HFFc6 (cell line): ENCODE measurements at regions not wholly inside any gene's neighbourhood (a gene's known extent, or its start where the extent isn't known, plus 50 kb on each side); places are given as distances from the start of the nearest gene placed in this dataset.
A peak's percentile ranks its signal among the peaks of the same experiment; 100 is the strongest.

ENCODE experiments used
- DNase-seq: peaks from one replicate; pipeline ENCODE4 v3.0.0-alpha.2; 2018
- H3K27ac Mint-ChIP-seq: 2 replicates; pipeline ENCODE4 v1.8.0; 2020; ENCODE audit warnings: mild to moderate bottlenecking, mixed read lengths
- H3K27me3 Mint-ChIP-seq: 2 replicates; pipeline ENCODE4 v1.8.0; 2021; ENCODE audit warnings: mild to moderate bottlenecking, moderate library complexity, mixed read lengths; ENCODE audit not compliant: insufficient read depth
- H3K36me3 Mint-ChIP-seq: 2 replicates; pipeline ENCODE4 v1.8.0; 2021; ENCODE audit warnings: low read depth, mixed read lengths
- H3K4me1 Mint-ChIP-seq: 2 replicates; pipeline ENCODE4 v1.8.0; 2020; ENCODE audit warnings: low read depth, mixed read lengths
- H3K4me3 Mint-ChIP-seq: 2 replicates; pipeline ENCODE4 v1.8.0; 2020; ENCODE audit warnings: mild to moderate bottlenecking, moderate library complexity, mixed read lengths
- H3K9me3 Mint-ChIP-seq: 2 replicates; pipeline ENCODE4 v1.8.0; 2020; ENCODE audit warnings: mild to moderate bottlenecking, mixed read lengths
- CTCF ChIP-seq: fragments of 200-600 bp; sonication (generic); IDR thresholded peaks from 2 replicates; pipeline ENCODE4 v1.5.0; 2021; ENCODE audit warnings: antibody characterized with exemption, mild to moderate bottlenecking

- Mint-ChIP-seq H3K4me1 (peaks cover 38% of the 10 kb centered on the region), H3K27me3 (peaks cover 1% of the 10 kb centered on the region), H3K4me3 (no peak overlapping the region), H3K9me3 (no peaks in the 10 kb centered on the region), H3K36me3 (peaks cover 11% of the 10 kb centered on the region; the same call in 1 of the 2 replicates), H3K27ac (no peak overlapping the region)
- DNase-seq, result no peak
- no peak for TF ChIP-seq CTCF
These were observed 62.8 kb upstream of the DOCK9 start for GRCh38 chr13:99040536-99041131.

- no peak overlapping the region for H3K27ac Mint-ChIP-seq
- no peak for TF ChIP-seq CTCF
- peaks cover 1% of the 10 kb centered on the region for H3K27me3 Mint-ChIP-seq
- H3K9me3 Mint-ChIP-seq, result no peaks in the 10 kb centered on the region
- no peak overlapping the region for H3K4me3 Mint-ChIP-seq
- H3K4me1 Mint-ChIP-seq, result peaks cover 45% of the 10 kb centered on the region
- peaks cover 11% of the 10 kb centered on the region; the same call in 1 of the 2 replicates for H3K36me3 Mint-ChIP-seq
- no peak for DNase-seq
These were observed 63.5 kb upstream of the DOCK9 start for GRCh38 chr13:99041337-99041736.

- no peak for TF ChIP-seq CTCF
- H3K4me1 Mint-ChIP-seq, result peaks cover 49% of the 10 kb centered on the region
- H3K27me3 Mint-ChIP-seq, result peaks cover 1% of the 10 kb centered on the region
- no peak overlapping the region for H3K27ac Mint-ChIP-seq
- peaks cover 11% of the 10 kb centered on the region; the same call in 1 of the 2 replicates for H3K36me3 Mint-ChIP-seq
- H3K4me3 Mint-ChIP-seq, result no peak overlapping the region
- DNase-seq, result no peak
- no peaks in the 10 kb centered on the region for H3K9me3 Mint-ChIP-seq
These were observed 63.9 kb upstream of the DOCK9 start for GRCh38 chr13:99041788-99042187.

DNA sequence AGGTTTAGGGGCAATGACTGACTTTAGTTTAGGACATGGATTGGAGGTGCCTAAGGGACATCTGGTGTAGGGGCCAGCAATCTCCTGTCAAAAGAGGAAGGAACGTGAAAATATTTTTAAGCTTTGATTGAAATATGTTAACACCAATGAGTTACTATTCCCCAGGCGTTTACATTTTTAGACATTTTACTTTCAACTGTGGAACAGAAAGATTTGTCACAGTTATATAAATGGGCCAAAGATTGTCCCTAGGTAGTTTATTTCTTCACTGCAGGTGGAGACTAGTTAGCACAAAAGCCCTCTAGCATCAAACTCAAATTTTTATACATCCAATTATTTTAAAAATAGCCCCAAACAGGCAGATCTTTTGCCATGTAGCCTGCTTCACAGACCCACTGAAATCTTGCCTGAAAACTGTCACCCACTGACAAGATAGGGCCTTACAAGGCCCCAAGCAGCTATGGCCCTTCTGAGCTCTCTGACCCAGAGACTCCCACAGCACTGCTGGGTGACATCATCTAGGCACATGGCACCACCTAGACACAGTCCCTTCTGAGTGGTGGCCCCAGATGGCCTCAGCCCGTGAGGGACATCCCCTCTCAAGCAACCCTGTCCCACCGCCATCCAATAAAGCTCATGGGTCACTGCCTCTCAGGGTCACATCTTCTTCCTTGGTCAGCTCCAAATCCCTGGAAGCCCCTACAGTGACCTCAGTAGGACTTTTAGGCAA lies 64.8 kb upstream of the DOCK9 start:
- Mint-ChIP-seq H3K27ac (no peak overlapping the region), H3K36me3 (peaks cover 11% of the 10 kb centered on the region; the same call in 1 of the 2 replicates), H3K4me1 (peaks cover 54% of the 10 kb centered on the region), H3K9me3 (no peaks in the 10 kb centered on the region), H3K4me3 (no peak overlapping the region), H3K27me3 (peaks cover 1% of the 10 kb centered on the region)
- no peak for TF ChIP-seq CTCF
- no peak for DNase-seq

DNA sequence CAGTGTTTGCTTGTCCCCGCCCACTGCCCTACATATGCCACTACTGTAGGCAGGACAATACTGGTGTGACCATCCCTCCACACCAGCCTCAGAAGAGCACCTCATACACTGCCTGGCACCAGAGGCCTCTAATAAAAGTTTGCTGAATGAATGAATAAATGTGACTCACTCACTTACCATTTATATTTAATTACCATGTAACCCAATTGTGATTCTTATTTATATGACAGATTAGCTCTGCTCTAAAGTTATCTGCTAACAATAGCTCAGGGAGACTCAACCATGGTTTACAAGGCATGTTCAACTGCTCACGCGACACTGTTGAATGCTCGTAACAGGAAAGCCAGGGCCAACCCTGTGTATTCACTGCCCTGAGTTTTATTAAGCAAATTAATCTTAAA lies 66.0 kb upstream of the DOCK9 start:
- peak overlapping the region; percentile 62; the same call in 1 of the 2 replicates for H3K4me3 Mint-ChIP-seq
- peaks cover 1% of the 10 kb centered on the region for H3K27me3 Mint-ChIP-seq
- peak; percentile 84 for DNase-seq
- peak overlapping the region; percentile 75 for H3K27ac Mint-ChIP-seq
- H3K9me3 Mint-ChIP-seq, result no peaks in the 10 kb centered on the region
- peaks cover 62% of the 10 kb centered on the region for H3K4me1 Mint-ChIP-seq
- no peak for TF ChIP-seq CTCF
- peaks cover 11% of the 10 kb centered on the region; the same call in 1 of the 2 replicates for H3K36me3 Mint-ChIP-seq
